ENCODE measurements at regions not wholly inside any gene's neighbourhood (a gene's known extent, or its start where the extent isn't known, plus 50 kb on each side); places are given as distances from the start of the nearest gene placed in this dataset.

DNA sequence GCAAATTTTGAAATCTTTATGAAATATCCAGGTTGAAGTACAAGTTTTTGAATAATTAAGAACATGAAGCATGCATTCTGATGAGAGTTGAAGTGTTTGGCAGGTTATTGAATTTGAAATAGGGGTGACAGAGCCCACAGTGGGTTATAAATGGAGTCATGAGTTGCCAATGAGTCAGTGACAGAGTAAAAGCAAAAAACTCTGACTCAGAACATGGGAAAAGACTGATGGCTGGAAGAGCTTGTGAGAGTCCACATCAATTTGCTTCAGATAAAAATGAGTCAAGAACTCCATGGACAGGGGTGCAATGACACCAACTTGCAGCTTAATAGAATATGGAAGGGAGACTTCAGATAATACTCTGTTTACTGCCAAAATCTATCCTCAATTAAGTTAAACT is 105.3 kb downstream of the SLC6A15 start:
- no peak for FAIRE-seq
- no peak for DNase-seq (ENCODE audit: extremely low spot score, insufficient read length, low read depth)

DNA sequence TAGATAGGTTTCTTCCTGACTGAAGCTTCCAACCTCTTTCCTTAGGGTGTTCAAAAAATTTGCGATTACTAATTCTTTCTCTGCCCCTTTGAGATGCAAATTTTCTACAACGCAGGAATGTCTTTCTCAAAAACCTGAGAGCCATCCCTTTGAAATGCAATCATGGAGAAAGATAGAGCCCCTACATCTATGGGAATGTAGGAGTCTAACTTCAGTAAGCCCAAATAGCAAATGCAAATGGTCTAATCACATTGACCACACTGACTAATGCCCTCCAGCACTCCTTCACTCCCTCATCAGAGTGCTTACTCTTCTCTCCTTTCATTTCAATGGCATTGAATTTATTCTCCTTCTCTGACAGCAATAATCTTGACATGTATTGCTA is 107.1 kb downstream of the SLC6A15 start:
- DNase-seq (ENCODE audit: extremely low spot score, insufficient read length, low read depth): no peak
- no peak for FAIRE-seq

DNA sequence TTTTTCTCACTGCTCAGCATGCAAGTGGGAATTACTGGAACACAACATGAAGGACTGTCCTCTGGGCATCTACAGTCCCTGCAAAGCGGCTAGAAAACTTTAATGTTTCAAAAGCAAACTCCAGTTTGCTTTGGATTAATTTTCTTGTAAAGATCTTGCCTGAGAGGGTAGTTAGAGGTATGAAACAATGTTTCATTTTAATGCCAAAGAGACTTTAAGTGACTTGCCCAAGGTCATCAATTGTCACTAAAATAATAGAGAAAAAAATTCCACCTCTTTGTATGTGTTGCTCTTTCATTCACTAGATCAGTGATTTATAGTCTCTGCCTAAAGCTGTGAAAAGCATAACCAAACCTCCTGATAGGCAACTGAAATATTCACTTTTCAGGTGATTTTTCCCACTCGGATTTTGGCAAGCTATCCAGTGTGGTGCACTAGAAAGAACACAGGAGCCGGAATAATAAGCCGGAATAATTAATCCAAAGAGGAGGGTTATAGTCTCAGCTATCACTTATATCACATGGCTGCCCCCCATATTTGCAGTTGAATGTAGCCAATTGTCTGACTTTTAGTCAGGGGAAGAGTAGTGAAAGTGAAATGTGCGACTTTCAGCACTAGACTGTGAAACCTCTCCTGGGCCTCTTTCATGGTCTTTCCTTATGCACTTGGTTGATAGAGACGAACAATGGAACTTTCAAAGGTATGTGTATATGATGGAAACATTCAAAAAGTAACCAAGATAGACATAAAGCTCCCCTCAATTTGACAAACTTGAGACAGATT is 107.7 kb downstream of the SLC6A15 start:
- no peak for DNase-seq (ENCODE audit: extremely low spot score, insufficient read length, low read depth)
- FAIRE-seq: no peak

DNA sequence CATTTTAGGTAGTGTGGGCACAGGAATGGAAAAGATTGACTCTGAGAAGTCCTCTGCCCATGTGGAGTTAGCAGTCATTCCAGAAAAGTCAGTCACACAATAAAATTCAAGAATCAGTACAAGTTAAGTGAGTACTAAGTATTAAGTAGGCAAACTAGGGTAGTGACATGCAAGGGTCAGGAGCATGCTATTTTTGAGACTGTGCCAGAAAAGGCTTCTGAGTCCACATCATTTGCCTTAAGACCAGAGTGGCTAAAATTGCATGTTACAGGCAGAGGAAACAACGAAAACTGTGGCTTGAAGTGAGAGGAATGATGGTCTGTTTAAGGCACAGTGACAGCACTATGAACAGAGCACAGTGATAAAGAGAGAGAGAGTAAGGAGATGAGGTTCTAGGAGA is 108.9 kb downstream of the SLC6A15 start:
- no peak for DNase-seq (ENCODE audit: extremely low spot score, insufficient read length, low read depth)
- FAIRE-seq: no peak

DNA sequence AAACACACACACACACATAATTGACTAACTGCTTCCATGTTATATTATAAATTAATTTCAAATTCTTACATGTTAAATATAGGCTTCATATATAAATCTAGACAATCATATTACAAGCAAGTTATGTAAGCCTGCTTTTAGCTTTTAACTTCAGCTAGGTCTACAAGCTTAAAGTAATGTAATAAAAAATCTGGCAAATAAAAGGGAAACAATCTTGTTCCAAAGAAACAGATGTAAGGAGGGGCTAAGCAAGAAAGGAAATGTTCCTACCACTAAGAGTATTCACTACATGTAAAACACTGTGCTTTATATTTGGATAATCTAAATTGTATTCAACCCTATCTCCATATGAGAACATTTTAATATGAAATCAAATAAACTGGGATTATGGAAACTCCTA is 110.4 kb downstream of the SLC6A15 start:
- DNase-seq (ENCODE audit: extremely low spot score, insufficient read length, low read depth) (no peak), FAIRE-seq (no peak)

DNA sequence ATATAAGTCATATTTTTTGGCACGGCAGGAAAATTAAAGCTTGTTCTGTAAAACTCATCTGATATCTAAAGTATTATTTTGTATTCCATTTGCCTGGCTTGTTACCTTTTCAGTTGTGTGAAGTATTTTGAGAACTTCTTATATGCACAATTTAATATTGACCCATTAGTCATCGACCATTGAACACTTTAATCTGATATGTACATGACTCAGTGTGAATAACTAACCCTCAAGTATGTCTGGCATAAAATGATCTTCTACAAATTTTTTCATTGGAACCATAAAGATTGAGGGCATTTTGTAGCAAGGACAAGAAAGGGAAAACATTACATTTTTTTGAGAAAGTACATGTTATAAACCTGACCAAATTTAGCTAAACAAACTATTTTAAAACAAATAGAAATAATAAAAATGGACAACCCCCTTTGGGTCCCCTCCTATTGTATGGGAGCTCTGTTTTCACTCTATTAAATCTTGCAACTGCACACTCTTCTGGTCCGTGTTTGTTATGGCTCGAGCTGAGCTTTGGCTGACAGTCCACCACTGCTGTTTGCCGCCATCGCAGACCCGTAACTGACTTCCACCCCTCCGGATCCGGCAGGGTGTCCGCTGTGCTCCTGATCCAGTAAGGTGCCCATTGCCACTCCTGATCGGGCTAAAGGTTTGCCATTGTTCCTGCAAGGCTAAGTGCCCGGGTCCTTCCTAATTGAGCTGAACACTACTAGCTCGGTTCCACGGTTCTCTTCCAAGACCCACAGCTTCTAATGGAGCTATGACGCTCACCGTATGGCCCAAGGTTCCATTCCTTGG is 118.8 kb downstream of the SLC6A15 start:
- no peak for FAIRE-seq
- DNase-seq (ENCODE audit: extremely low spot score, insufficient read length, low read depth): no peak

DNA sequence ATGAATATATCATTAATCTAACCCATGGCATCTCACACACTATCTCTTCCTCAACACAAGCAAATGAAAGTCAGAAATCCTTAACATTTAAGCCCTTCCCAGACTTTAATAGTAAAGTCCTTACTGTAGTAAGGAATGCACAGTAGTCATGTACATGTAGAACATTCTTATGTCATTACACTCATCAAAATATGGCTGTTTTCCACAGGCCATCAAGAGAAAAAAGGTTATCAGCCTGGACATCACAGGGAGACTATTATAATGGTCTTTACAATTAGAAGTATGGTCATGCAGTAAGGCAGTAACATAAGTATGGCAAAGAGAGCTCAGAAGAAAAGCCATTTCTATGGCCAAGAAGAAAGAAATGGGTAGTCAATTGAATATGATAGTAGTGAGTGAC is 121.2 kb downstream of the SLC6A15 start:
- FAIRE-seq (no peak), DNase-seq (ENCODE audit: extremely low spot score, insufficient read length, low read depth) (no peak)

DNA sequence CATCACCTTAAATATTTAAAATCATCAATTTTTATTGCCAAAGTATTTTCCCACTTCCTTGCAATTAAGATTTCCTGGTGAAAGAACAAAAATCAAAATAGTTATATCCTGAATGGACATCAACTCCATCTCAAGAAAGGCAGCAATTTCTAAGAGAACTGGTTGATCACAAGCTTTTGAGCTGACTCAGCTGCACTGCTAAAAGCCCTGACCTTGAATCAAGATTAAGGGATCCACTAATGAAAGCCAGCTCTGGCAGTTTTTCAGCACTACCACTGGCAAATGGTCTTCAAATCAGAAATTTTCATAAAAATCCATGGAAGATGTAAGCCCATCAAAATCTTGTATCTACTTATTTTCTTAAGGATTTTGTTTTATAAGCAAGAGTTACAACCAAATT is 123.4 kb downstream of the SLC6A15 start:
- no peak for DNase-seq (ENCODE audit: extremely low spot score, insufficient read length, low read depth)
- no peak for FAIRE-seq

DNA sequence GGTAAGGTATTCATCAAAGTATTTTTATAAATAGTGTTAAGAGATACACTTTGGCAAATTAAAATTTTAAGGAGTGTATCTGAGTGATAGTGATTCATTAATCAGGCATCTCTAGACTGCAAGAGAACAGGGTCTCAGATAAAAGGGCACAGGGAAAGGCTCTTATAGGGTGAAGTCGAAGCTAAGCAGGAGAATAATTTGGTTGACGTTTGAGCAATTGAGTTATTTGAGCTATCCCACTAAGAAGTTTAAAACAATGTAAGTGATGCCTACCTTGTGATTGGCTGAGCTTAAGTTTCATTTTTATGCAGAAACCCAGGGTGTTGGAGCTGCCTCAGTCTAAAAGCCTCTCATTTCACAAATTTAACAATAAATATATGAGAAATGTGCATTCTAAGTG is 125.3 kb downstream of the SLC6A15 start:
- DNase-seq (ENCODE audit: extremely low spot score, insufficient read length, low read depth) (no peak), FAIRE-seq (no peak)

DNA sequence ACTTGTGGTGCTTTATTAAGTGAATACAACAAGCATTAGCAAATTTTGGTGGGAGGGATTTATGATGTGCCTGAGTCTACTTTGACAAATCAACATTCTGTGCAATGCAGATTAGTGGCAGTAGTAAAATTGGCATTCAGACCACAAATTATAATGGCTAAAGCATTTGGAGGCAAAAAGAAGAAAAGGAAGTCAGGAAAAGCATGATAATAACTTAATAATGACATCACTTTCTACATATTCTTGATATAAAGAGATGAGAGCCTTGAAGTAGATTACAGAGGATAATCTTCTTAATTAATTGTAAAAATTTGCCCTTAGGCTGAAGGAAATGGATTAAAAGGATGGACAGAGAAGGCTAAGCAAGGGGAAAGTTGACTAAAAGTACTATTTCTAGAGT is 126.0 kb downstream of the SLC6A15 start:
- no peak for FAIRE-seq
- no peak for DNase-seq (ENCODE audit: extremely low spot score, insufficient read length, low read depth)

DNA sequence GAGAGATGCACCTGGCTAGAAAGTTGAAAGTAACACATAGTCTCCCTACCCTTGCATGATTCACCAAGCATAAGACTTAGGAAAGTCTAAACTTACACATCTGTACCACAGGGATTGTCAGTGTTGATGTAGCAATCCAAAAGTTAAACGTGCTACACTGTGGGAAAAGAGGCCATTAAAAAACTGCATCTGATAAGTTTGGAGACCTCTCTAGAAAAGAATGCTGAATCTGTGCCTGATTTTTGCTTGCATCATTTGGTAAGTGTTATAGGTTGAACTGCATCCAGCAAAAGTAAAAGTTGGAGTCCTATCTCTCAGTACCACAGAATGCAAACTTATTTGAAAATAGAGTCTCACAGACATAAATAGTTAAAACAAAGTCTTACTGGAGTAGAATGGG is 126.6 kb downstream of the SLC6A15 start:
- DNase-seq (ENCODE audit: extremely low spot score, insufficient read length, low read depth) (no peak), FAIRE-seq (no peak)

DNA sequence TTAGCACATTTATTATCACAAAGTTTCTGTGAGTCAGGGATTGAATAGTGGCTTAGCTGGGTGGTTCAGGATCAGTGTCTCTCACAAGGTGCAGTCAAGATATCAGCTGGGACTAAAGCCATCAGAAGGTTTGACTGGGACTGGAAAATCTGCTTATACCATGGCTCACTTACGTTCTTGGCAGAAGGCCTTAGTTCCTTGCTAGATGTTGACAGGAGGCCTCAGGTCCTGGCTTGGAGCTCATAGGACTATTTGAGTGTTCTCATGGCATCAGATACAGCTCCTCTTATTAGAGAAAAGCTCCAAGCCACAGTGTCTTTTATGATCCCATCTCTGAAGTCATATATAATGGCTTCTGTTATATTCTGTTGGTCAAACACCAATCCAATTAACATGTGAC is 127.3 kb downstream of the SLC6A15 start:
- FAIRE-seq (no peak), DNase-seq (ENCODE audit: extremely low spot score, insufficient read length, low read depth) (no peak)

DNA sequence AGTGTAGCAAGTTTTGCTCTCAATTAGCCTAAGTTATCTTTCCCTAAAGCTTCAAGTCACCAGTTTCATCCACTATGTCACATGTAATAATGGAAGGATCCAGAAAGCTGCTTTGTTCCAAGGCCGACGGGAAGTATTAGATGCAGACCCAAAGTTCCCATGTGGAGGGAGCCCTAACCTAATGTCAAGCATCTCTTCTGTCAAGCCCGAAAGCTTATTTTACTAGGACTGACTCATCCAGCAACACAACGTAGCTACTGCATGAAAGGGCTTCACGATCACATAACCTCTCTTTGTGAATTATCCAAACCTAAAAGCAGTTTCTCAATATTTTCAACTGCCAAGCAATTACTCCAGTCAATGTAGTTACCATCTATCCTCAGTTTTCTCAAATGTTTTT is 133.4 kb downstream of the SLC6A15 start:
- DNase-seq (ENCODE audit: extremely low spot score, insufficient read length, low read depth) (no peak), FAIRE-seq (no peak)

DNA sequence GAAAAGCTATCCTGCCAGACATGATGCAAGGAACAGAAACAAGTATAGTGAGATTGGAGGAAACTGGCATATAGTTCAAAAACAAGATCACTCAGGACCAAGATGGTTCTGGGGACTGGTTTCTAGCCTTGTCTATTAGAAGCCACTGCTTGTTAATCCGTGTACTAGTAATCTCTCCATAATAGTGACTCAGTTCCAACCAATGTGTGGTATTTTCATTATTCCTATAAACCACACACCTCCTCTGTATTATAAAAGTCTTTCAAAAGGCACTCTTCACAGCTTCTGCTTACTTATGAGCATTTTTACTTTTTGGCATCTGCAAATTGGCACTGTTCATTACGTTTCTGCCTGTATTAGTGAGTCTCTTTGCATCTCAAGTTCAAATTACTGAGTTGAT is 140.3 kb downstream of the SLC6A15 start:
- DNase-seq (ENCODE audit: extremely low spot score, insufficient read length, low read depth) (no peak), FAIRE-seq (no peak)

DNA sequence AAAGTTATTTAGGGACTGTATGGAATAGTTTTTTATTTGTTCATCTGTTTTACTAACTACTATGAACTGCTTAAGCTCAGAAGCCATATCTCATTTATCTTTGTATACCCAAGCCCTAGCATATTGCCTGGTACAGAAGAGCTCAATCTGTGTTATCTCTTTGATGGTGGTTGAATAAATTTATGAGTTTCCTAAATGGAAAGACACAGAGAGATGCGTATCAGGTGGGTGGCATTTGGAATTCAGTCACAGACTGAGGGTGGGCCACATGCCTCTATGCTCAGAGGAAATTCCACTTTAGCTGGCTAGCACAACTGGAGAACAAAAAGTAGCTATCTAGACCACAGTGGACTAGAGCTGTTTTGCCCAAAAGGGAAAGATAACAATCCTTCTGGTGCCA is 145.5 kb downstream of the SLC6A15 start:
- DNase-seq (ENCODE audit: extremely low spot score, insufficient read length, low read depth): no peak
- no peak for FAIRE-seq

DNA sequence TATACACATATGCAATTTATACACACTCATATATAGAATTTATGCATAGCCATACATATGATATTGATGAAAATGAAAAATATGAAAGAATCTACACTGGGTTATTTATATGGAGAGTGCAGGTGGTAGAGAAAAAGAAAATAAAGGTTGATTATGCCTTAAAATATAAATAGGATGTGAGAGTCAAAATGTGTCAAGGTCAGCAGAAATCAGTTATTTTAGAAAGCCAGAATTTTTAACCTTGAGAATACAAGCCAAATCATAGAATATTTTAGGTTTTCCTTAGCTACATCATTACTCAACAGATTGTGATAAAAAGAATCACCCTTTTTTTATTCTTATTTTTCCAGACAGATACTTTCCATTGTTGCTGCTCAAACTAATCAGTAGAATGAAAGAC is 146.2 kb downstream of the SLC6A15 start:
- FAIRE-seq (no peak), DNase-seq (ENCODE audit: extremely low spot score, insufficient read length, low read depth) (no peak)

DNA sequence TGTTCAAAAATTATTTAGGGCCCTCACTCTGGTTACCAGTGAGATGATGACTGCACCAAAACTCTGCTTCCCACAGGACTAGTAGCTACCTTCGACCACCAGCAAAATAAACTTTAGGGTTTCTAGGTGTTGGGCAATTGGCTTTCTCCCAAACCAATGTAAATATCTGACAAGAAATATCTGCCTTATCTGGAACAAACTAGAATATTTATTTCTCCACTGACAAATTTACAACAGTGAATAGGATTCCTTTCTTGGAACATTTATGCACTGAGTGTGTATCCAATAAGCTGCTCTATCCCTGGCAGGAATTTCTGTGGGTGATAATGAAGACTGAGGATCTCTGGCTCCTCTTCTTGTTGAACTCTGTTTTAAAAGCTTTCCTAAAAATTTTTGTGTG is 148.6 kb downstream of the SLC6A15 start:
- DNase-seq (ENCODE audit: extremely low spot score, insufficient read length, low read depth): no peak
- no peak for FAIRE-seq

DNA sequence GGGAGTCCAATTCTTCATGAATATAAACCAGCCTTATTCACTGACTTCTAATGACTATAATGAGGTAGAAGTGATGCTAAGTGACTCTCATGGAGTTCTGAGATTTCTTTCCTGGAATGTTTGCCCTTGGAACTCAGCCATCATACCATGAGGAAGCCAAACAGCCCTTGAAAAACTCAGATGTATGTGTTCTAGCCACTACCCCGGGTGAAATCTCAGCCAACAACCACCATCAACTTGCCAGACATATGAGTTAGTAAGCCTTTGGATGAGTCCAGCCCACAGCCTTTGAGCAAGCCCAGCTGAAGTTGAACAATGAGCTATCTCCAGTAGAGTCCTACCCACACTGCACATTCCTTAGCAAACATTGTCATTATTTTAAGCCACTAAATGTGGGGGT is 149.5 kb downstream of the SLC6A15 start:
- FAIRE-seq (no peak), DNase-seq (ENCODE audit: extremely low spot score, insufficient read length, low read depth) (no peak)

DNA sequence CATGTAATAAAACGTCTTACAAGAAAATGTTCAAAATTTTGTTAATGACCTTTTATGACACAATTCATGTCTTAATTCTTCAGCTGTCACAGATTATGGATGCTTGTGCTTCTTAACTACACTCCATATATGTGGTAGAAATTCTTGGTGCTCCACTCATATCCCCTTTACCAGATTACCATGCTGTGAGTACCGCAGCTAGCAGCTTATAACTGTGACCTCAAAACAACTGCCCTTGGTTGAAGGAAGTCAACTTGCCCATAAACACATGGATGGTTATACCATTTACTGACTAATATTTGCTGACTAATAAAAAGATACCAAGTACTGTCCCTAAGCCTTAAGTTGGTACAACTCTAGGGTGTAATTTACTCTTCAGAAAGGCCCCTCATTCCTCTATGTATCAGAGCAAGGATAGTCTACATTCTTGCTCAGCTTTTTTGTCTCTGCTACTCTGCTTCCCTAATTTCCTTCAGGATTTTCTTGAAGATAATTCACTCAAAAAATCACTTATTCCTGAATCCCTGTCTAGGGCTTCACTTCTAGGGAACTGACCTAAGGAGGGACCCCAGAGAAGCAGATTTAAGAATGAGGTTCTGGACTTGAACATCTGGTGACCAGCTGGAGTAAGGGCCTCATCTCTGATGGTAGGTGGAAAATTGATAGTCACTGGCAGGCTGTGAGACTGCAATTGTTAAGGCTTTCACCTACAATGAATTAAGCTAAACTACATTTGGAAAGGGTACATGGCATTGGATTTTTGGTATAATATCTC is 152.3 kb downstream of the SLC6A15 start:
- FAIRE-seq: no peak

DNA sequence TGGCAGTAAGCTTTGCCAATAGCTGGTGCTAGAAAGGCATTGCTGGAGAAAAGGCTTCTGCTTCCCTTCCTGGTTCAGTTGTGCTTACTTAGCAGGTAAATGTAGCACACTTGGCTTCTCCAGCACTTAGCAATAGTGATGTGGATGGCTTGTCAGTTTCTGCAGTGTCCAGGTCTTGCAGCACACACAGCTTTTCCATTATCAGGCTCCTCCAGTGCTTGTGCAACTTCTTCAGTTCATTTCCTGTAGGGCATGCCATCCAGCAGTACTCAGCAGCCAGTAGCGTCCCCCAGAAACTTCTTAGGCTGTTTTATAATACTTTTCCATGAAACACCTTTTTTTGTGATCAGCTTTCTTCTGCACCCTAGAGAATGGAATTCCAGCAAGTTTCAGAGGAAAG is 154.6 kb downstream of the SLC6A15 start:
- FAIRE-seq: no peak

More for the DNA sequence above, 152.3 kb downstream of the SLC6A15 start:
- DNase-seq (ENCODE audit: extremely low spot score, insufficient read length, low read depth): no peak

DNA sequence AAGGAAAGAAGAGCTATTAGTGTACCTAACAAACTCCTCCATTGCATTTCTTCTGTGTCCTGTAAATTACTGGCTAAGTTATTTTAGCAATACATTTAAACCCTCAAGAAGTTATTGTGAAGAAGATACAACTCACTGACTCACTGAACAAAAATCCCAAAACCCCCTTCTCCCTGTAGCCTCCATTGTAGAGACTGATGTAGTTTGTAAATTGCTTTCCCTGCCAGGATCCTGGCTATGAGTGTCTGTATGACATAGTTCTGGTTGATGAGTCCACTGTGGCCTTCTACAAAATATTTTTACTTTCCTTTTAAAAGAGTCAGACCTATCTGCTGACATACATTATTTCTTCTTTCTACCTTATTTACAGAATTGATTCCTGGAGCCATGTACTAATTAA is 155.6 kb downstream of the SLC6A15 start:
- DNase-seq (ENCODE audit: extremely low spot score, insufficient read length, low read depth) (no peak), FAIRE-seq (no peak)

More for the DNA sequence above, 154.6 kb downstream of the SLC6A15 start:
- DNase-seq (ENCODE audit: extremely low spot score, insufficient read length, low read depth): no peak

Data from GM18507 (cell line).